ENCODE measurements at regions not wholly inside any gene's neighbourhood (a gene's known extent, or its start where the extent isn't known, plus 50 kb on each side); places are given as distances from the start of the nearest gene placed in this dataset.
"Not testable (repeated sequence)": the region's sequence is repeated elsewhere in the genome, so short reads cannot be mapped to it uniquely, and the experiment has no call there.

DNA sequence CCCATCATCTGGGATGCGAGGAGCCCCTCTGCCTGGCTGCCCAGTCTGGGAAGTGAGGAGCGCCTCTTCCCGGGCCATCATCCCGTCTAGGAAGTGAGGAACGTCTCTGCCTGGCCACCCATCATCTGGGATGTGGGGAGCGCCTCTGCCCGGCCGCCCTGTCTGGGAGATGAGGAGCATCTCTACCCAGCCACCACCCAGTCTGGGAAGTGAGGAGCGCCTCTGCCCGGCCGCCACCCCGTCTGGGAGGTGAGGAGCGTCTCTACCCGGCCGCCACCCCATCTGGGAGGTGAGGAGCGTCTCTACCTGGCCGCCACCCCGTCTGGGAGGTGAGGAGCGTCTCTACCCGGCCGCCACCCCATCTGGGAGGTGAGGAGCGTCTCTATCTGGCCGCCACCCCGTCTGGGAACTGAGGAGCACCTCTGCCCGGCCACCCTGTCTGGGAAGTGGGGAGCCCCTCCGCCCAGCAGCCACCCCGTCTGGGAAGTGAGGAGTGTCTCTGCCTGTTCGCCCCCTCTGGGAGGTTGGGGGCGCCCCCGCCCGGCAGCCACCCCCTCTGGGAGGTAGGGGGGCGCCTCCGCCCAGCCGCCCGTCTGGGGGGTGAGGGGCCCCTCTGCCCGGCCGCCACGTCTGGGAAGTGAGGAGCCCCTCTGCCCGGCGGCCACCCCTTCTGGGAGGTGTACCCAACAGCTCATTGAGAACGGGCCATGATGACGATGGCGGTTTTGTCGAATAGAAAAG lies 80.5 kb downstream of the NAA11 start:
- POLR2A ChIA-PET, result not testable (repeated sequence)

DNA sequence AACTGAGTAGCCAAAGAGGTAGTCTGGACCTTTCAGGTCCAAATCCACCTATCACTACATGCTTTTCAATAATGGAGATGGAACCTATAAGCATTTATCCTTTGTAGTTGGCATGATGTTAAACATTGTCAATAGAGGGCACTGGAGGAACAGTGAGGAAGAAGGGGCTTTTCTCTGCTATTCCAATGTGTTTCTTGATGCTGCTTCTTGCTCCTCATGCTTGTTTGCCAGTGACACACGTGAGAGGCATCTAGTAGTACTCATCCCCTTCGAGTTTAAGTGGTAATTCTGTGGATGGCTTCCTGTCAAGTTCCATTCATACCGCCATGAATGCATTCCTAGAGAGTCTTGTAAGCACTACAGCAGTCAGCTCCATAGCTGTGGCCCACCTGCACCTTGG lies 84.0 kb downstream of the NAA11 start:
- Mint-ChIP-seq H3K4me3 (no peak overlapping the region), H3K9me3 (ENCODE audit: low read depth) (peaks cover 2% of the 10 kb centered on the region), H3K4me1 (no peaks in the 10 kb centered on the region), H3K27ac (no peak overlapping the region), H3K36me3 (ENCODE audit: low read depth) (no peaks in the 10 kb centered on the region), H3K27me3 (peaks cover 5% of the 10 kb centered on the region)
- POLR2A ChIA-PET, result no interaction called here
- intact Hi-C loops (cut with DNase I, micrococcal nuclease), result no loop called here
- ATAC-seq (no peak), DNase-seq (no peak)
- CTCF ChIA-PET, result no interaction called here

More for the DNA sequence above, 80.5 kb downstream of the NAA11 start:
- H3K9me3 Mint-ChIP-seq (ENCODE audit: low read depth); H3K4me1 Mint-ChIP-seq; H3K4me3 Mint-ChIP-seq; ATAC-seq; H3K27me3 Mint-ChIP-seq; H3K27ac Mint-ChIP-seq; DNase-seq; H3K36me3 Mint-ChIP-seq (ENCODE audit: low read depth); intact Hi-C loops (cut with DNase I, micrococcal nuclease); CTCF ChIA-PET: not testable (repeated sequence)

DNA sequence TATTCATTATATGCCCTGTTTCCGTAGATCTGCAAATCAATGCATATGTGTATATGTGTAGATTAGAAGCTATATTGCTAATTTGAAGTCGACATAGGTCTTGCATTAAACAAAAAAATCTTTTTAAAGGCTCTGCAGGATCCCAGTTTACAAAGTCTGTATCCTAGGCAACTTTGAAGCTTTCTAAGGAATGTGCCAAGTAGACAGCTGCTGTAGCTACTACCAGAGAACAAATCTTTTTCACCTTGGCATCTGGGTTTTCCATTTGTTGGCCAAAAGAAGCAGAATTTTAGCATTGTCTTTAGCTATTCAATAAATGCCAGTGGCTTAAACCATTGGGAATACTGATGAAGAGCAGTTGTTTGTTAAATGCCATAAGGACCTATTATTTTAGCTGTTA lies 88.0 kb downstream of the NAA11 start:
- Mint-ChIP-seq H3K4me3 (no peak overlapping the region), H3K9me3 (ENCODE audit: low read depth) (no peaks in the 10 kb centered on the region), H3K4me1 (no peaks in the 10 kb centered on the region), H3K27ac (no peak overlapping the region), H3K27me3 (peaks cover 5% of the 10 kb centered on the region), H3K36me3 (ENCODE audit: low read depth) (no peaks in the 10 kb centered on the region)
- ATAC-seq, result no peak
- intact Hi-C loops (cut with DNase I, micrococcal nuclease), result no loop called here
- ChIA-PET POLR2A (no interaction called here), CTCF (interaction anchor here (0.6 kb wide), 1 partner anchor 251 kb away, joined by 3 read pairs; no protein-coding TSS in a partner anchor)
- DNase-seq, result no peak

DNA sequence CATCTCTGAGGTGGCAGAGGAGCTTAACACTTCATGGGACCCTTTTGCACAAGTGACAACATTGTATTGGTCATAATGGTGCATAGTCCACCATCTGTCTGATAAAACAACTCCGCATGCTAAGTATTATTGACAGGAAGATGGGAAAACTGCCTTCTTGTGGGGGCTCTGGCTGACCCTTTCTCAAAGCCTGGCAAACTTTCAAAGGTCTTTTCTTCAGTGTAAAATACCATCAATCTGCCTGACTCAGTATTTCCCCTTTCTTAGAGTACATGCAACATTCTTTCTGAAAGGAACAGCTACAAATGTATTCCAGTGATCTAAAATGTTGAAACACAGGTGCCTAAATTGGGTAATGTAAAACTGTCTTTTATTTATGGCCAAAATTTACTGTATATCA lies 89.1 kb downstream of the NAA11 start:
- no peaks in the 10 kb centered on the region for H3K36me3 Mint-ChIP-seq (ENCODE audit: low read depth)
- H3K4me1 Mint-ChIP-seq, result no peaks in the 10 kb centered on the region
- peaks cover 5% of the 10 kb centered on the region for H3K27me3 Mint-ChIP-seq
- no peak for DNase-seq
- H3K4me3 Mint-ChIP-seq, result no peak overlapping the region
- ATAC-seq, result no peak
- intact Hi-C loops (cut with DNase I, micrococcal nuclease), result no loop called here
- no peak overlapping the region for H3K27ac Mint-ChIP-seq
- CTCF ChIA-PET, result interaction anchor here (0.6 kb wide), 1 partner anchor 188 kb away, joined by 3 read pairs; no protein-coding TSS in a partner anchor
- POLR2A ChIA-PET, result no interaction called here
- no peaks in the 10 kb centered on the region for H3K9me3 Mint-ChIP-seq (ENCODE audit: low read depth)

DNA sequence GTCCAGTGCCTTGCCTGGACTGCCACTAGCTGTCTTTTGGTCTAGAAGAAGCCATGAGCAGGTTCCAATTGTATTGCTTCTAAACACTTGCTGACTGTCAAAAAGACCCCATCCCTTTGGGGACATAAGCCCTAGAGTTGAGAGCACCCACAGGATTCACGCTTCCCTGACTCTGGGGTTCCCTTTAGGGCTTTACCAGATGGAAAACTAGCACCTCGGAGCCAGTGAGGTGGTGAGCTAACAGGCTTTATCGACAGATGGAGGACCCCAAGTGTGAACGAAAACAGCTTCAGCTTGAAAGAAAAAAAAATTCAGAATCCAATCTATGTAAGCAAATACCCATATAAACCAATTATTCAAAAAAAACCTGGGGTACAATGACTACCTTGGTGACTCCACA lies 90.8 kb downstream of the NAA11 start:
- intact Hi-C loops (cut with DNase I, micrococcal nuclease), result no loop called here

DNA sequence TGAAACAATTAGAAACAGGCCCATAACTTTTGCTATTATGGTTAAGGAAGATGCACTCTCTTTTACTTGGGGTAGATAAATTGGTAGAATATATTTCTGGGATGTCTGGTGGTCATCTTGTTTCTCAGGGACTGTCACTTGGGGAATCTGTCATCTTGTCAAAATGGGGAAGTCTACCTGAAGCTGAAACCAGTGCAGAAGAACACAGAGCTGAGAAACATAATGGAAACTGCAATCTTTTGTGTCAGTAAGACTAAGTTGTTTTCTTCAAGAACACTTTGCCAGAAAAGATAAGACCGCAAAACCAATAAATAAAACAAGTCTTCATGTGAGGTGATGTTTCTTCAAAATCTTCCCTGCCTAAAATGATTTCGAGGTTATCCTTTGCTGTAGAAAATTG lies 92.0 kb downstream of the NAA11 start:
- Mint-ChIP-seq H3K27ac (no peak overlapping the region), H3K4me3 (no peak overlapping the region), H3K9me3 (ENCODE audit: low read depth) (no peaks in the 10 kb centered on the region), H3K27me3 (peaks cover 2% of the 10 kb centered on the region), H3K4me1 (no peaks in the 10 kb centered on the region), H3K36me3 (ENCODE audit: low read depth) (no peaks in the 10 kb centered on the region)
- DNase-seq (no peak), ATAC-seq (no peak)
- POLR2A ChIA-PET, result no interaction called here
- intact Hi-C loops (cut with DNase I, micrococcal nuclease), result no loop called here
- CTCF ChIA-PET, result no interaction called here

More for the DNA sequence above, 90.8 kb downstream of the NAA11 start:
- no peak for DNase-seq
- POLR2A ChIA-PET, result no interaction called here
- no peak overlapping the region for H3K27ac Mint-ChIP-seq
- H3K9me3 Mint-ChIP-seq (ENCODE audit: low read depth), result no peaks in the 10 kb centered on the region
- no peak overlapping the region for H3K4me3 Mint-ChIP-seq
- H3K4me1 Mint-ChIP-seq, result no peaks in the 10 kb centered on the region
- peaks cover 5% of the 10 kb centered on the region for H3K27me3 Mint-ChIP-seq
- no peak for ATAC-seq
- no peaks in the 10 kb centered on the region for H3K36me3 Mint-ChIP-seq (ENCODE audit: low read depth)
- CTCF ChIA-PET, result interaction anchor here (0.7 kb wide), 1 partner anchor 17 kb away, joined by 4 read pairs; no protein-coding TSS in a partner anchor

DNA sequence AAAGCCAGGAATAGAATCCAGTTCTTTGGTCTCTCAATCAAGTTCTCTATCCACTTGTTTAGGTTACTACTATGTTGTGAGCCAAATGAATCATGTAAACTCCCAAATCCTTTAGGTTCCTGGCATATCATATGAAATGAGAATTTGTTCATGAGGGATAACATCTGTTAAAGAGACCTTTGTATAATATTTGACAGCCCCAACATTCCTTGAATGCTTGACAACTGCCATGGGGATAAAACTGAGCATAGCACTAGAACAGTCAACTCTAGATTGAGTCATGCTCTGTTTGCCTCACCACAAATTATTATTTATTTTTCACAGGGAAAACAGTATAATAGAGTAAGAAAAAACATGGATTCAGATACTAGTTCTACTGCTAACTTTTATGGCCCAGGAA lies 93.3 kb downstream of the NAA11 start:
- ATAC-seq (no peak), DNase-seq (no peak)
- H3K4me1 Mint-ChIP-seq, result no peaks in the 10 kb centered on the region
- H3K36me3 Mint-ChIP-seq (ENCODE audit: low read depth), result no peaks in the 10 kb centered on the region
- H3K4me3 Mint-ChIP-seq, result no peak overlapping the region
- intact Hi-C loops (cut with DNase I, micrococcal nuclease), result no loop called here
- H3K9me3 Mint-ChIP-seq (ENCODE audit: low read depth), result no peaks in the 10 kb centered on the region
- no peaks in the 10 kb centered on the region for H3K27me3 Mint-ChIP-seq
- ChIA-PET POLR2A (no interaction called here), CTCF (no interaction called here)
- H3K27ac Mint-ChIP-seq, result no peak overlapping the region

DNA sequence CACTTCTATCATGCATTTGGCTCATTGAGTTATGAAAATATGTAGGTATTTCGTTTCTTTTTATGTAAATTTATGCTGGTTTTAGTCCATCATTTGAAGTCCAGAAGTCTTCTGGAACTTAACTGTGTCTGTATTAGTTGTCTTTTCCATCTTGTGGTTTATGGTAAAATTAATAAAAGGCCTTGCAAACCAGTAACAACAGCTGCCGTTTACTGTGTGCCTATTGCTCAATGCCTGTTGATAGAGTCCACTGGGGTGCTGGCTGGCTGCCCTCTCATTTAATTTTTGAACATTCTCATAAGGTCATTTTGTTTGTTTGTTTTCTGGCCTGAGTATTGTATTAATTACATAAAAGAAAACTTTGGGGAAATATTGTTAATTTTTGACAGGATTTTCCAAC lies 98.0 kb downstream of the NAA11 start:
- Mint-ChIP-seq H3K4me1 (no peaks in the 10 kb centered on the region), H3K36me3 (ENCODE audit: low read depth) (no peaks in the 10 kb centered on the region), H3K9me3 (ENCODE audit: low read depth) (no peaks in the 10 kb centered on the region), H3K27ac (no peak overlapping the region), H3K27me3 (no peaks in the 10 kb centered on the region), H3K4me3 (no peak overlapping the region)
- intact Hi-C loops (cut with DNase I, micrococcal nuclease), result no loop called here
- no peak for ATAC-seq
- POLR2A ChIA-PET, result no interaction called here
- CTCF ChIA-PET, result no interaction called here
- DNase-seq, result no peak

DNA sequence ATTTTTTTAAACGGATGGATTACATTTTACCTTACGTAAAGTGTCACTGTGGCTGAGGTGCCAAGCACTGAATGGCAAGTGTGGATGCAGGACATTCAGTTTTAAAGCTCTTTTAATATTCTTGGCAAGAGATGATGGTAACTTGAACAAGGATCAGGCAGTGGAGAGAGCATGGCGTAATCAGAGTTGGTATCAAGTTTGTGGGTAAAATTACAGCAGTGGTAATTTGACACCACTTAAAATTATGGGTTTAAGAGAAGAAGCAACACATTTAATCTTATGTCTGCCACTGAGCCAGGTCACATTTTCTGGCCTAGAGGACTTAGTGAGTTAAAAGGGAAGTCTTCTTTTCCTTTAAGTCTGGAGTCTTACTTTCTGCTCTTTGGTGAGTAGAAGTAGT lies 100.5 kb downstream of the NAA11 start:
- ChIA-PET CTCF (no interaction called here), POLR2A (no interaction called here)
- no peak overlapping the region for H3K4me3 Mint-ChIP-seq
- intact Hi-C loops (cut with DNase I, micrococcal nuclease), result no loop called here
- H3K36me3 Mint-ChIP-seq (ENCODE audit: low read depth), result no peaks in the 10 kb centered on the region
- H3K27me3 Mint-ChIP-seq, result no peaks in the 10 kb centered on the region
- no peaks in the 10 kb centered on the region for H3K9me3 Mint-ChIP-seq (ENCODE audit: low read depth)
- H3K4me1 Mint-ChIP-seq, result no peaks in the 10 kb centered on the region
- no peak overlapping the region for H3K27ac Mint-ChIP-seq
- DNase-seq (no peak), ATAC-seq (no peak)

DNA sequence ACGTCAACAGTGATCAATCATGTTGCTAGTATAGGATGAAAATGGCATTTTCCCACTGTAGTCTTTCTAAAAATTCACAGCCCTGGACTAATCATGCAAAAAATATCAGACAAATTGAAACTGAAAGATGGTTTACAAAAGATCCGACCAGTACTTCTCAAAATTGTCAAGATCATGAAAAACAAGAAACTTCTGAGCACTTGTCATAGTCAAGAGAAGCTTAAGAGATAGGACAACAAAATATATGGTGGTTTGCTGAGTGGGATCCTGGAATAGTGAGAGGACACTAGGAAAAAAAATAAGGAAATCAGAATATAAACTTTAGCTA lies 101.1 kb downstream of the NAA11 start:
- H3K36me3 Mint-ChIP-seq (ENCODE audit: low read depth), result no peaks in the 10 kb centered on the region
- no peaks in the 10 kb centered on the region for H3K9me3 Mint-ChIP-seq (ENCODE audit: low read depth)
- no peaks in the 10 kb centered on the region for H3K27me3 Mint-ChIP-seq
- H3K27ac Mint-ChIP-seq, result no peak overlapping the region
- CTCF ChIA-PET, result no interaction called here
- no peak for DNase-seq
- no peak overlapping the region for H3K4me3 Mint-ChIP-seq
- intact Hi-C loops (cut with DNase I, micrococcal nuclease), result no loop called here
- no peaks in the 10 kb centered on the region for H3K4me1 Mint-ChIP-seq
- ATAC-seq, result no peak
- POLR2A ChIA-PET, result interaction anchor here (0.6 kb wide), 1 partner anchor 663 kb away, joined by 3 read pairs; no protein-coding TSS in a partner anchor

DNA sequence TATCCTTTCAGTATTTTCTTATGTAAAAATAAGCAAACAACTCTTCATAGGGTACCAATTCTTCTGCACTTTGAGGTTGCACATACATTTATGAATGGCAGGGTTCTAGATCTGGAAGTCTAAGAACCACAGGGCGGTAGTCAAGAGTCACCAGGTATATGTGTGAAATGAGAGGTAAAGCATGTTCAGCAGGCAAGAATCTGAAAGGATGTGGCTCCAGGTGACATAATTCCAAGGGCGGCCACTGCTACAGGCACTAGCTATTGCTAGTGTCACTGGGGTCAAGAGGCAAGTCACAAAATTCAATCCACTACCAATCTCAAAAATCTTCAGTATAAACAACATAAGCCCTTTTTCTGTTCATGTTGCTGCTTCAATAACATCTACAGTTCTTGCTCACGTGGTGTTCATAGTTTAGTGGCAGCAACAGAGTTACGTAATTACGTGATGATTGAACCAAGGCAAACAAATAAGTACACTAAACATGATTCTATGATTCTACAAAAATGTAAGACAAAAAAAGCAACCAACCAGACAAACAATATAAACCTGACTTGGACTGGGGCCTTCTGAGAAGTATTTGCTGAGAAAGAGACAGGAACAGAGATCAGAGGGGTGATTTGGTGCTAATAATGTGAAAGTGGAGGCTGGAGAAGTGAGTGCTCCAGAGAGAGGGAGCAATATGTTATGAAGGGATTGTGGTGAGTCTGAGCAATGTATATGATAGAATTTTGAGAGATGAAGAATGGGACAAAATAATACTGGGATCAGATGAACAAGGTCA lies 101.7 kb downstream of the NAA11 start:
- ChIA-PET POLR2A (interaction anchor here (0.6 kb wide), 1 partner anchor 663 kb away, joined by 3 read pairs; no protein-coding TSS in a partner anchor), CTCF (no interaction called here)
- no peak overlapping the region for H3K4me3 Mint-ChIP-seq
- no peaks in the 10 kb centered on the region for H3K36me3 Mint-ChIP-seq (ENCODE audit: low read depth)
- no peaks in the 10 kb centered on the region for H3K9me3 Mint-ChIP-seq (ENCODE audit: low read depth)
- ATAC-seq (no peak), DNase-seq (no peak)
- no peaks in the 10 kb centered on the region for H3K4me1 Mint-ChIP-seq
- no peaks in the 10 kb centered on the region for H3K27me3 Mint-ChIP-seq
- no peak overlapping the region for H3K27ac Mint-ChIP-seq
- intact Hi-C loops (cut with DNase I, micrococcal nuclease), result no loop called here

DNA sequence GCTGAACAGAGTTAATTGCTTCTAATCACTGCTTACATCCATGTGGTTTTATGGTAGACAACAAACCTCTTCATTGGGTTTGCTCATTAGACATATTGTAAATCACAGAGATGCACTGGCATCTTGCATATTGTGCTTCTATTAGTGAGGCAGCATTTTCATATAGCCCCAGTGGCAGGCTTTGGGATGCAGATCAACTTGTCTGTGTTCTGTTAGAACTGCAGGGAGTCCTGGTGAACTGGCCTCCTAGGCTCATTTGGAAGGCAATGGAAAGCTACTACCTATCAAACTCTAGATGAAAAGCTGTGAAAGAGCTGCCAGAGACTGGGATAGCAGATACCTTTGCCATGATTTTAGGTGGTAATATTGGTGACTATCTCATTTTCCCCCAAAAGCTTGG lies 108.8 kb downstream of the NAA11 start:
- ChIA-PET POLR2A (no interaction called here), CTCF (no interaction called here)
- no peak for DNase-seq
- Mint-ChIP-seq H3K27me3 (no peaks in the 10 kb centered on the region), H3K4me3 (no peak overlapping the region), H3K9me3 (ENCODE audit: low read depth) (no peaks in the 10 kb centered on the region), H3K27ac (no peak overlapping the region), H3K4me1 (no peaks in the 10 kb centered on the region), H3K36me3 (ENCODE audit: low read depth) (no peaks in the 10 kb centered on the region)
- intact Hi-C loops (cut with DNase I, micrococcal nuclease), result no loop called here
- ATAC-seq, result no peak

All from activated CD4-positive, alpha-beta T cell treated with anti-CD3 and anti-CD28 coated beads for 36 hours (primary cell).